DMS 273 treated with DMSO at 0.1 percent for 48 hours (cell line): ENCODE measurements at regions not wholly inside any gene's neighbourhood (a gene's known extent, or its start where the extent isn't known, plus 50 kb on each side); places are given as distances from the start of the nearest gene placed in this dataset.

Source experiments
- DNase-seq: peaks from one replicate; lab custom pipeline; 2025; lab: John Stamatoyannopoulos, UW

DNA sequence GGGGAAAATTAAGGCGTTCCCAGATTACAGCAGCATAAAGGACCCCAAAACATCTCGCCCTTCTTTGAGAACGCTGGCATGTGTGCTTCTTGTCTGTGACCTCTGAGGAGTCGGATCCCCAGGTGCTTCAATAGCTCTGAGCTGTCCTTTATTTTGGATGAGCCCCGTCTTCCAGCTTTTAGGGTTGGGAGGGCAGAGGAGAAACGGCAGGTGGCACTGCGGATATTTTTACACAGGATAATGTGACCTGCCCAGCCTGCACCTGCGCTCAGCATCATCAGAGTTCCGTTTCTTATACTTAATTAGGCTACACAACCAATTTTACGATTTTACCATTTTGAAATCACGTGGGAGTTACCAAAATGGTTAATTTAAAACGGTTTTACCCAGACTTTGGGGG, 147.7 kb upstream of the RPS6KA2 start:
- DNase-seq, result no peak

GRCh38 chr6:166774292-166774691, 147.2 kb upstream of the RPS6KA2 start:
- DNase-seq, result no peak

GRCh38 chr6:166772518-166772917, 145.5 kb upstream of the RPS6KA2 start:
- DNase-seq, result no peak

GRCh38 chr6:166771701-166772100, 144.7 kb upstream of the RPS6KA2 start:
- no peak for DNase-seq

DNA sequence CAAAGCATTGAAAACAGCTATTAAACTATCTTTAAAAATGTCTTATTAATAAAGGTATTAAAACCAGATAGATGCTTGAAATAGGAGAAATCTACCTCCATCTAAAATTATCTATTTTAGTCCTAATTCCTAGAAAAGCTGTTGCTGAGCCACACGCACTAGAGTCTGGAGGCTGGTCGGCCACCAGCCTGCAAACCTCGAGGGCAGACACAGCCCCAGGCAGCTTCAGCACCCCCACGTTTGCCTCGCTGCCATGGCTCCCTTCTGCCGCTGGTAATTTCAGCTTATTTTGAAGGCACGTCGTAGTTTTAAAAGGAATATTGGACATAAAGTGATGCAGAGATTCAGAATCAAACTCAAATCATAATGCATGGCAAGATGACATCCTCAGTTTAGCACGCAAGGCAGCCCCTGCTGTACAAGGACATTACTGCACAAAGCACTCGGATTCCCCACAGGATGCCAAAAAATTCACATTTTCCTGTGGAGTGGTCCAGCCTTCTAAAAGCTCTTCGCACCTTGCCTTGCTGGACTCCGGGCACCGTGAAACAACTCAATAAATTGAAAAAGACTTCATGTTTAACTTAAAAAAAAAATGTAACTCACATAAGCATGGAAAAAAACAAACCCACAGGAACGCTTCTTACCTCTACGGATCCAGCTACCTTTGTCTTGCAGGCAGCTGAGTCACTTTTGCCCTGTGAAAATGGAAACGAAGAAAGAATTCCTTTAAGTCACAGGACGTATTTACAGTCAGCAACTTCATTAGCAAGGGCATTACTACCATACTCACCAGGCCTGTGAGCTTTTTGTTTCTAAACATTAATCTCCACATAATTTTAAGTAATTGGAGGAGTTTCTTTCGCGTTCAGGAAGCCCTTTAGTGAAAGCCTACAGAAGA, 143.4 kb upstream of the RPS6KA2 start:
- no peak for DNase-seq

- no peak for DNase-seq
These were observed 142.6 kb upstream of the RPS6KA2 start for GRCh38 chr6:166769648-166770047.

DNA sequence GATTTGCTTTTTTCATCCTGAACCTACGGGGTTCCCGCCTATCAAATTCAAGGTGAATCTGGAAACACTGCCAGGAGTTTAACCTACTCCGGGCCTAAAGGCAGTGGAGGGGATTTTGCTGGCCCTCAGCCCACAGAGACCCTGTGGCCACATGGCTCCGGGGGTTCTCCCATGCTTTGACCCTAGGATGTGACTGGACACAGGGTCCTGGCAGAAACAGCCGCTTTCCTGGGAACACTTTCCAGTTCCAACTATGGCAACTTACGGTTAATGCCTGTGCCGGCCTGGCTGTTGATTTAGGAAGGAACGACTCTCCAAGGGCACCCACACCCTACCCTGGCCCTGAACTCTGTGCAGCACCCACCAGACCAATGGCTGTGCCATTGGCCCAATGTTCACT, 141.7 kb upstream of the RPS6KA2 start:
- DNase-seq, result no peak

GRCh38 chr6:166767230-166767629, 140.2 kb upstream of the RPS6KA2 start:
- DNase-seq, result no peak

- no peak for DNase-seq
These were observed 139.7 kb upstream of the RPS6KA2 start for GRCh38 chr6:166766769-166767168.

GRCh38 chr6:166765234-166765541, 138.1 kb upstream of the RPS6KA2 start:
- DNase-seq, result no peak

DNA sequence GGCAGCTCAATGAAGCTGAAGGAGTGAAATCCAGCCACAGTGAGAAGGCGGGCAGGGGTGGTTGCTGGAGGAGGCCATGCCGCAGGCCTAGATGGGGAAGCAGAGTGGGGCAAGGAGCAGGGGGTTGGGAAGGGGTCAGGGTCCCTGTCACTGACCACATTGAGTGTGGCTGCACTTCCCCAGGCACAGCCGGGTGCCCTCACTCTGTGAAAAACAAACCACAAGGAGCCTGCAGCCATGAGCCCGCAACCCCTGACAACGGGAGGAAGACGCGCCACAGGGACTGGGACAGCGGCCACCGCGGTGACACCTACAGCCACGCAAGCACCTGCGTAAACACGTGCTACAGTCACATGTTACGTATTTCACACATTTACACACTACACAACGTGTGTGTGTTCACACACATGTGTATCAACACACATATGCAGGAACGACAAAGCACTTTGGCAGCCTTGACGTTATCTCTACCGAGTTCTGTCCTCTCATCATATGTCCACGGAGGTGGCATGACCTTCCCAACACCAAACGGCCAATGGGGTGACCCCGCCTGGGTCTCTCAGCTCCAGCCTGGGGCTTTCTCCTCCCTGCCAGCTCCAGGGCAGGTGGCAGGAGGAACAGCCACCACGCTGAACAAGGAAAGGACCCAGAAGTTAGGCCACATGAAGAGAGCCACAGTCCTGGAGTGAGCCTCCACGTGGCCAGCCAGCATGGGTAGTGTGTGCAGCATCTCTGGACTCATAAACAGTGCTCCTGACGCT, 137.6 kb upstream of the RPS6KA2 start:
- DNase-seq, result no peak

GRCh38 chr6:166763606-166764472, 136.8 kb upstream of the RPS6KA2 start:
- no peak for DNase-seq

DNA sequence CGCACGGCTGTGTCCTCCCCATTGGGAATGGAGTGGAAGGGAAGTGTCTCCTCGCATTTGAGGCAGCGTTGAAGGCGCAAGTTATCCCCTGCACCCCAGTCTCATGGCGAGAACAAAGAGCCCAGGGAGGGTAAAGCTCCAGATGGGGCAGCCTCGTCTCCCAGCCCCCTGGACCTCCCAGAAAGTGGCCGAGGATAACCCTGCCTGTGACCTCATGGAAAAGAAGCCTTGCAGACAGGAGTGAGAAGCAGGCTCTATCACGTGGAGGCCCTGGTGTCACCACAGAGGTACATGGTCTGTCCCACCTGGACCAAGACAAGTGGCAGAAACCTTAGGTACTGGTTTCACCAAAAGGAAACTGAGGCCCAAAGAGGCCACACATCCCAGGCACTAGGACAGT, 134.8 kb upstream of the RPS6KA2 start:
- no peak for DNase-seq

GRCh38 chr6:166760288-166760687, 133.2 kb upstream of the RPS6KA2 start:
- DNase-seq, result no peak

DNA sequence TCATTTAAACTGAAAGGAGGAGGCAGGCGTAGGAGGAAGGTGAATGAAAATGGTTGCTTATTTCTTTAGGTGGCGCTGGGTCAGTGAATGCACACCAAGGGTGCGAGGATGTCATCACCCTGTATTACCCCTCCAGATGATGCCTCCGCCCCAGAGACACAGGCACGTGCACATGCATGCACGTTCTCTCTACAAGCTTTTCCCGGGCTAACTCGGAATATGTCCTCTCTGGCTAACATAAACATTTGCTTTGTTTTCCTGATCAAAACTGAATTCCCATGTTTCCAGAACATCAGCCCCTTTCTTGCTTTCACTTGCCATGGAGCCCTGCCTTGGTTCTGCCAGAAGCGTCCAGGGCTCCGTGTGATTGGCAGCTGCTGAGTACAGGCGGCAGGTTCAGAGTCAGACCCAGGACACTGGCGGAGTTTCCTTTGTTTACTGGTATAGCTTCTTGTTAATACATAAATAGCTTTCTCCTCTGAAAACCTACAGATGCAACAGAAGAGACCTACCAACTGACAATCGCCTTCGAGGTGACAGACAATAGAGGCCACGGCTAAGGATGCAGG, 131.2 kb upstream of the RPS6KA2 start:
- DNase-seq, result no peak

DNA sequence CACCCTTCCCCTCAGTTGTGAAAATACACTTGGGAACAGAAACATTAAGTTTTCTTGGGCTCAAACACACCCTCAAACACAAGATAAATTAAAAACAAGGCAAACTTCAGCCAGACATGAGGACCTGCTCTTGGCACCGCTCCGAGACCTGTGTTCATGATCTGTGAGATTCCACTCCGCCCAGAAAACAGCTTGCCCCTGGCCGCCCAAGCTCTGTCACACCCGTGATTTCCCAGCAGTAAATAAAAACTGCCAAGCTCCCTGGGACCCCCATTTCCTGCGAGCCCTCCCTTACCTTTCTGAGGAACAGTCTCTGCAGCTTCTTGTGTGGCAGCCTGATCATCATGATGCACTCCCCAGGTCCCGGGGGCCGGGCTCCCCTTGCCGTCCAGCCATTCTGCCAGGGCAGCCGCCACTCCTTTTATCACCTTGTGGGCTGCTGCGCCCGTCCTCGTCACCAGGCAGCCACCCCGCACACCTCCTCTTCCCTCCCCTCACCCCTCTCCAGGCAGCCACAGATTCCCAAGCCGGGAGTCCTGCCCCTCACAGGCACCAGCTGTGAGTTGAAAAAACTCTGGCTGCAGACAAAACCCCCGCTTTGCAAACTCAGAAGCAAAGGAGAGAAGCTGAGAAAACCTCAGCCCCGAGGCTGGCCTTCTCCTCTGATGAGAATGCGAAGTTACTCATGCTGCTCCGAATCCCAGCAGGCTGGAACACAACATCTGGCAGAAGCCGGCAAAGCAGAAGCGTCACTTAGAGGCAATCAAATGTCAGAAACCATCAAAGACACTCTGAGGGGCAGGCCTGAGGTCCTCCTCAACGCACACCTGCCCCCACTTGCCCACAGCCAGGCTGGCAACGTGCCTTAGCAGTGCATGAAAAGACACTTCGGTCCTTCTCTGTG, 130.4 kb upstream of the RPS6KA2 start:
- DNase-seq, result no peak

DNA sequence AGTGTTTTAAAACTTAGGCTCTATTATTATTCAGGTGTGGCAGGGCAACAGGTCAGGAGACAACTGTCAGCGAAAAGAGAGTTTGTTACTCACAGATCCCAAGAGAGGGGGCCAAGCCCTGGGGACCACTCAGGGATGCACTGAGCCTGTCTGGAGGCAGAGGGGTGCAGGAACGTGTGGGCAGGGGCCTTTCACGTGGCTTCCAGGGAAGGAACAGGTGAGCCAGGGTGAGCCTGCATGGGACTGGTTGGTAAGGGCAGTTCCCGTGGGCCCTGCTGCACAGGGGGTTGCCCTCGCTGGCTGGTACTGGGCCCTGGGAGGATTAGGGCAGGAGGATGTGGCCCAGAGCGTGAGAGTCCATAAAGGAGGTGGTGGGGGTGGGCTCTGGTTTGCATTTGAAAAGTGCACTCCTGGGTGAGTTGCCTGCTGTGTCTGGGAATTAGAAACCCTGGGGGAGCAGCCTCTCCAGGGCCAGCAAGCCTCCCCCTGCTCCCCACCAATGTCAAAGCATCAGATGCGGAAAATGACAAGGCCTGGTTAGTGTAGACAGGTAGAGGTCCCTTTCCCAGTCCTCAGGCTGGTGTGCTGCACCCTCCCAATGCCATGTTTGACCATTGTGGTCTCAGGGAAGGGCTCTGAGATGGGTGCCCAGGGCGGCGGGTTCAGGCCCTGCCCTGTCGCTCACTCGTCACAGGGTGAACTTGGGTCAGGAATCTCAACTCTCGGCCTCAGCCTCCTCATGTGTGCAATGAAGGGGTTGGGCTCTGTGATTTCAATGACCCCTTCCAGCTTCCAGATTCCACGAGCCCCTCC, 127.4 kb upstream of the RPS6KA2 start:
- DNase-seq, result no peak

DNA sequence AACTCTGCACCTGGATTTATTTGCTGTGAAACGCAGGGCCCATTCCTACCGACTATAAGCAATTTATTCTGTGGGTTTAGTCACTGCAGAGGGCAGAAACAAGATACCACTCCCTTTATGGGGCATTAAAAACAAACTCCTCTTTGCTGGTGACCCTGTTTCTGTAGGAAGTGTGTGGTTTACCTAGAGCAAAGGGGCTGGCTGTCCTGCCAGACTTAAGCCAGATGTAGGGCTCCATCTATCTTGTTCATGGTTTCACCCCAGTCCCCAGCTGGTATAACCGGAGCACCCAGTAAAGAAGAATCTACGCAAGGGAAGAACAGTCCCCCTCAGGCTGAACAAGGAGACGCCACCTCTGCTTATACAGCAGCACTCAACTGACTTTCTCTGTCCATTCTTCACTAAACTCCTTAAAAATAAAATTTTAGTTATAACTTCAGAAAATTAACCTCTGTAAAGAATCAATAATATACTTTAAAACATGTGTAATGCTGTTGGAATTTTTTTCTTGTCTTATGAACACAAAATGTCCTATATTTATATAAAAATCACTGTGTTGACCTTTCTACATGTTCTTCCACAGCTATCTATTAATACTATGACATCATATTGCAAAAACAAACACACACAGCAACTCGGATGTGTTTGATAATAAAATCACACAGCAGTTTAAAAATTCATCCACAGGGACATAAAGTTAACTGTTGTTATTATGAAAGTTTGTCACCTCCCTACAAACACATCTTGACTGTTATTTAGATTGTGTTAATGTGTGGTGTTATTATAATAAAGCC, 126.1 kb upstream of the RPS6KA2 start:
- DNase-seq, result no peak

DNA sequence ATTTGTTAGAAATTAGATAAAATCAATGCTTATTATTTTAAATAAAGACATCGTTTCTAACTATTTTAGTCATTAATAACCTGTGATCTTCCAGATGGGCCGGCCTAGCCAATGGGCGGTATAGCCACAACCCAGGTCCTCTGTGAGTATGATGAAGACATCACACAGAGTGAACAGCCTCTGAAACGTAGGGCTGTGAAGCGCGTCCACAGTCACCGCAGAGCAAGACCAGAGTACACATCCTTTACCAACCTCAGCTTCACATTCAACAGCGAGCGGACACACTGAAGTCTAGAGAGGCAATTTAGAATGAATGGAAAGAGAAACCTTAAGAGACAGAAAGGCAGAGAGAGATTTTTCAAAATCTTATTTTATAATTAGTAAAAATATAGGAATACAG, 125.0 kb upstream of the RPS6KA2 start:
- DNase-seq, result no peak
